ENCODE measurements at regions not wholly inside any gene's neighbourhood (a gene's known extent, or its start where the extent isn't known, plus 50 kb on each side); places are given as distances from the start of the nearest gene placed in this dataset.

- no peak for DNase-seq (ENCODE audit: low read depth in 1 of 2, low spot score in 1 of 2)
These were observed 202.5 kb upstream of the SERP2 start for GRCh38 chr13:44171156-44171555.

DNA sequence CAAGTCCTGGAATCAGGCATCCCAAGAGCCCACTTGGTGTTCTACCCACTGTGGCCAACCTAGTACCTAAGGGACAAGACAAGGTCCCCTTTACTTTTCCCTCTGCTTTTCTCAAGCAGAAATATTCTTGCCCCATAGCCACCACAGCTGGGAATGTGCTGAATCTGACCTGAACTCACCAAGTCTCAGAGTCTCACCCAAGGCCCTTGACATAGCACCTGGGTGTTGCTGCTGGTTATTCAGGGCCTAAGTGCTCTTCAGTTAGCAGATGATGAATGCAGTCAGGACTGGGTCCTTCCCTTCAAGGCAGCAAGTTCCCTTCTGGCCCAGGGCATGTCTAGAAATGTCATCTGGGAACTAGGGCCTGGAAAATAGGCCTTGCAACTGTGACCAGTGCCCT, 201.8 kb upstream of the SERP2 start:
- no peak for DNase-seq (ENCODE audit: low read depth in 1 of 2, low spot score in 1 of 2)

GRCh38 chr13:44172281-44172810, 201.3 kb upstream of the SERP2 start:
- no peak for DNase-seq (ENCODE audit: low read depth in 1 of 2, low spot score in 1 of 2)

DNA sequence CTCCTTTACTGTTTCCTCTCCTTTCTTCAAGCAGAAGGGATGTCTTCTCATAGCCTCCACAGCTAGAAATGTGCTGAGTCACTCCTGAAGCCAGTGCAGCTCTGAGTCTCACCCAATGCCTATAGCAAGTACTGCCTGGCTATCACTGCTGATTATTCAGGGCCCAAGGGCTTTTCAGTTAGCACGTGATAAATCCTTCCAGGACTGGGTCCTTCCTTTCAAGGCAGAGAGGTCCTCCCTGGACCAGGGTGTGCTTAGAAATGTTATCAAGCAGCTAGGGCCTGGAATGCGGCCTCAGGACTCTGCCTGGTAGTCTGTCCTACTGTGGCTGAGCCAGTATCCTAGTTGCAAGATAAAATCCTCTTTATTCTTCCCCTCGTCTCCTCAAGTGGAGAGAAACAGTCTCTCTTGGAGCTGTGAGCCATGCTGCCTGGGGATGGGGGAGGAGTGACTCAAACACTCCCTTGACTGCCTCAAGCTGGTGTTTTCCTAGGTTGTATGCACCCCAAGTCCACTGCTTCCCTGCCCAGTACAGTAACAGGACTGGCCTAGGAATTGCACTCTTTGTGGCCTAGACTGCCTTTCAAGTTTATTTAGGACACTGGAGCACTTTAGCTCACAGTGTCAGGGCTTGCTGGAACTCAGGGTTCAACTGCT, 198.7 kb upstream of the SERP2 start:
- DNase-seq (ENCODE audit: low read depth in 1 of 2, low spot score in 1 of 2), result no peak

DNA sequence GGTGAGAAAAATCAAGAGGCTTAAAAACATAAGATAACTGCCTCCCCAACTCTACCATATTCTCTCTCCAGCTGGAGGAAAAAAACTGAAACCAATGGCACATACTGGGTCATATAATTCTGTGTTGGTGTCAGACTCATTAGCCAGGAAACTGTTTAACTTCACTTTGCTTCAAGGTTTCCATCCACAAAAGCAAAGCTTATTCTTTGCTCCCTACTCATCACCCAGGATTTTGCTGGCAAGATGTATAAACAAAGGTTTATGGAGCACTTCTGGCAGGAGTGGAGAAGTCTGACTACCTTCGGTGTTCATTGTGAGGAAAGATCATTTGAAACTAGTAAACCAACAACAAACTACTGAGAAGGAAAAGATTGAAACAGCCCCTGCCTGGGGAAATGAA, 197.5 kb upstream of the SERP2 start:
- DNase-seq (ENCODE audit: low read depth in 1 of 2, low spot score in 1 of 2), result no peak

DNA sequence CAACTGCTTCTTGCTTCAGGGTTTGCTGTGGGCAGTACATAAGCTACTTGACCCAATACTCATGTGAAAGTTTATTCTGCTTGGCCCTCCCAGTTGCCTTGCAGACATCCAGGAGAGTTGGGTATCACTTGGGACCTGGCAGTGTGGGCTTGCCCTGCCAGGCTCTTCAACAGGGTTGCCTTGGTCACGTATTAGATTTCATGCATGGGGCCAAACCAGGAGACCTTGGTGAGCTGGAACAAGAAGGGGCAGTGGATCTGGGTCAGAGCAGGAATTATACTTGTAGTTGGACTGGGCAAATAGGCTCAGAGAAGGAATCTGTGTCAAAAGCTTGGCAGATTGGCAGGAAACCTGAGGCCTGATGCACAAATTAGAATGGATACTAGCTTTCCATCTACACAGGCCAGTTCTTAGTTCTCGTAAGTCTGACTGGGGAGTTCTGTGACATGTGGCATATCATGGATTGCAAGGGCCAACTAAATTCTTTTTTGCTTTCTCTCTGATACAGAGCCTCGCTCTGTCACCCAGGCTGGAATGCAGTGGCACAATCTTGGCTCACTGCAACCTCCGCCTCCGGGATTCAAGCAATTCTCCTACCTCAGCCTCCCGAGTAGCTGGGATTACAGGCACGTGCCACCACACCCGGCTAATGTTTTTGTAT, 192.6 kb upstream of the SERP2 start:
- no peak for DNase-seq (ENCODE audit: low read depth in 1 of 2, low spot score in 1 of 2)

GRCh38 chr13:44181931-44182330, 191.7 kb upstream of the SERP2 start:
- no peak for DNase-seq (ENCODE audit: low read depth in 1 of 2, low spot score in 1 of 2)

GRCh38 chr13:44184740-44185139, 188.9 kb upstream of the SERP2 start:
- DNase-seq (ENCODE audit: low read depth in 1 of 2, low spot score in 1 of 2), result no peak

DNA sequence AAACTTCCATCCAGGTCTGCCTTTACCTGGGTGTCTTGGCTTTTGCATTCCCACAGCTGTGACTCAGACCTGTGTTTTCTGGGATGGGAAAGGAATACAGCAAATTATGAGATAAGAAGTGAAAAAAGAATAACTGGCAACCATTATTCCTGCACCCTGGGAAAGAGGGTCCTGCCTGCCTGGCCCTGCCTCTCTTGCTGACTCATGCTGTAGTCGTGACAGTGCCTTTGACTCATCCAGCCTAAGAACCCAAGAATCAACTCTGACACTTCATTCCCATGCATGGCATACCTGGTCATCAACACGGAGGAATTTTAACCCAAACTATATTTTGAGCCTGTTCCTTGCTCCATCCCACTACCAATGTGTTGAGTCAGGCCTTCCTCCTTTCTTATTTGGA, 185.4 kb upstream of the SERP2 start:
- no peak for DNase-seq (ENCODE audit: low read depth in 1 of 2, low spot score in 1 of 2)

GRCh38 chr13:44189085-44189484, 184.5 kb upstream of the SERP2 start:
- DNase-seq (ENCODE audit: low read depth in 1 of 2, low spot score in 1 of 2), result no peak

- no peak for DNase-seq (ENCODE audit: low read depth in 1 of 2, low spot score in 1 of 2)
These were observed 182.5 kb upstream of the SERP2 start for GRCh38 chr13:44191103-44191502.

GRCh38 chr13:44191504-44192171, 182.0 kb upstream of the SERP2 start:
- no peak for DNase-seq (ENCODE audit: low read depth in 1 of 2, low spot score in 1 of 2)

DNA sequence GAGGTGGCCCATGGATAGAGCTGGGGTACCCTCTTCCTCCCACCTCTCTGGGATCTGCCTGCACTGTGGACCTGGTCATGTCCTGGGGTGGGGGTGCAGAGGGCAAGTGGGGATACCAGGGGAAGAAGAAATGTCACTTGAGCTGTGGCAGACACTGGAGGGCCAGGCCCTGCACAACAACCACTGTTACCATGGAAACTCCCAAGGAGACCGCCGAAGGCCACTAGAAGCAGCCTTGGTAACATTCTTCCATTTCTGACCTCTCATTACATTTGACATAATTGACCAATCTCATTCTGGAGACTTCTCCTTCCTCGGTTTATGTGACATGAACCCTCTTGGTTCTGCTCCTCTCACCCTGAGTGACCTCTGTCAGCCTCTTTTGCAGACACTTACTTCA, 179.9 kb upstream of the SERP2 start:
- DNase-seq (ENCODE audit: low read depth in 1 of 2, low spot score in 1 of 2), result no peak

DNA sequence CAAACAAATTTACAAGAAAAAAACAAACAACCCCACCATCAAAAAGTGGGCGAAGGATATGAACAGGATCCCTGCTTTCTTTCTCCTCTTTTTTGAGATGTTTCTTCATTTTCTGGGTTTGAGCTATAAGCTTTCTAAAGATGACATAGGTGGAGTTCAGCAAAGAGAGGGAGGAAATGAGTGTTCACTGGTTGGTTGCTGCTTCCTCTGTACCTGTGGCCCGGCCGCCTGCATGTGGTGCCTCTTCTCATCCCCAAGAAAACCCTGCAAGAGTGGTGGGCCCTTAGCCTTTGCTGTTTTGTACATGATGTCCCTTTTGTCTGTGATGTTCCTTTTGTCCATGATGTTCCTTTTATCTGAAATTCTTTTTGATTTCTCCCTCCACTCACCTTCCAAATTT, 178.4 kb upstream of the SERP2 start:
- no peak for DNase-seq (ENCODE audit: low read depth in 1 of 2, low spot score in 1 of 2)

DNA sequence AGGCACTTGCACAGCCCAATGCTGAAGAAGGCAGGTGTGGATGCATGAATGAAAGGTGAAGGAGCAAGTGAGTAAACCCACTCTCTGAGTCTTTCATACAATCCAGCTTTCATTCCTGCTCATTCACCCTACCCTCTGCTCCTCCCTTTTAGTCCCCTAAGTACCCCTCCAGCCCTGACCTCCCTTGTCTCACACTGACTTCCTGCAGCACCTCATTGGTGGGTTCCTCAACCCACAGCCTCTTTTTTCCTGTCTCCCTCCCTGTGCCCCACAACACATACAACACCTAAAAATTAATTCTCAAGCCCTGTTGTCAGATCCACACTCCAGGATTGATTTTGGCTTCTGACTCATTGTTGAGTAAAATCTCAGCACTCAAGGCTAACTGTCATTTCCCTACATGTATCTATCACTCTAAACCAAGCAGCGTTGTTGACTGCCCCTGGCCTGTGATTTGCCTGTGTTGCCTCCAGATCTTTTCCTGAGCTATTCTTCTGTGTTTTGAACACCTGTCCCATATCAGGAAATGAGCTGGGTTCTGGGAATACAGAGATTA, 177.3 kb upstream of the SERP2 start:
- DNase-seq (ENCODE audit: low read depth in 1 of 2, low spot score in 1 of 2), result no peak

- no peak for DNase-seq (ENCODE audit: low read depth in 1 of 2, low spot score in 1 of 2)
These were observed 175.5 kb upstream of the SERP2 start for GRCh38 chr13:44197791-44198770.

DNA sequence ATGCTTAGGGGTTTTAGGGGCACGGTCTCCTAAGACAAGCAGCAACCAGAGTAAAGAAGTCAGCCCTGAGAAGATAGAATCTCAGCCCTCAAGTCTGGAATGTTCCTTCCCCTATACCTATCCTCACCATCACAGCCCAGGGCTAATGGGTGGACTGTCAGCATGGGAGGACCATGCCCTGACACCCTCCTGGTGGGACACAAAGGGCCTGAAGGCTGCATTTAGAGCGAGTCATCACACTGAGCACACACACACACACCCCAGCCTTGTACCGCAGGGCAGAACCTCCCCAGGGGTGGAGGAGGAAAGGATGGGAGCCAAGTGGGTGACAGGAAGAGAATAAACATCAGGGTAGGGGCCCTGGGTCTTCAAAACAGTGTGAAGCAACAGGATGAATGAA, 174.8 kb upstream of the SERP2 start:
- no peak for DNase-seq (ENCODE audit: low read depth in 1 of 2, low spot score in 1 of 2)

GRCh38 chr13:44199627-44200207, 173.9 kb upstream of the SERP2 start:
- DNase-seq (ENCODE audit: low read depth in 1 of 2, low spot score in 1 of 2), result no peak

GRCh38 chr13:44206434-44206833, 167.2 kb upstream of the SERP2 start:
- no peak for DNase-seq (ENCODE audit: low read depth in 1 of 2, low spot score in 1 of 2)

- DNase-seq (ENCODE audit: low read depth in 1 of 2, low spot score in 1 of 2), result no peak
These were observed 166.1 kb upstream of the SERP2 start for GRCh38 chr13:44207476-44207875.
